Stimulated activated effector memory CD8-positive, alpha-beta T cell treated with anti-CD3 and anti-CD28 coated beads, Interleukin-12 subunit alpha, Interleukin-12 subunit beta, amount 100 ng/mL, for 72 hours (primary cell): ENCODE measurements at regions not wholly inside any gene's neighbourhood (a gene's known extent, or its start where the extent isn't known, plus 50 kb on each side); places are given as distances from the start of the nearest gene placed in this dataset.
"Not testable (repeated sequence)": the region's sequence is repeated elsewhere in the genome, so short reads cannot be mapped to it uniquely, and the experiment has no call there.

Source experiments
- ATAC-seq: fragments of 150-1000 bp; cut with Tn5 transposase; 2 replicates; pipeline ENCODE4 v1.10.0; 2021
- DNase-seq, 2 donors: peaks; one replicate each; pipeline ENCODE4 v3.0.0; 2021 to 2022; ENCODE audit warnings: low spot score in 2 of 2
- H3K27ac Mint-ChIP-seq: one replicate; pipeline ENCODE4 v1.8.0; 2022; ENCODE audit warnings: mild to moderate bottlenecking, mixed read lengths
- H3K36me3 Mint-ChIP-seq: one replicate; pipeline ENCODE4 v1.8.0; 2022; ENCODE audit warnings: mild to moderate bottlenecking, mixed read lengths
- H3K4me1 Mint-ChIP-seq: one replicate; pipeline ENCODE4 v1.8.0; 2022; ENCODE audit warnings: mixed read lengths
- H3K4me3 Mint-ChIP-seq: one replicate; pipeline ENCODE4 v1.8.0; 2022; ENCODE audit warnings: mild to moderate bottlenecking, mixed read lengths
- H3K9me3 Mint-ChIP-seq: one replicate; pipeline ENCODE4 v1.8.0; 2022; ENCODE audit warnings: mixed read lengths

- H3K9me3 Mint-ChIP-seq = peaks cover 8% of the 10 kb centered on the region
- DNase-seq (no peak), ATAC-seq (no peak)
- H3K4me1 Mint-ChIP-seq = no peaks in the 10 kb centered on the region
- no peak overlapping the region for H3K27ac Mint-ChIP-seq
- H3K4me3 Mint-ChIP-seq = no peak overlapping the region
- H3K36me3 Mint-ChIP-seq = no peaks in the 10 kb centered on the region
Observed at GRCh38 chr5:52024359-52024758, 641.1 kb downstream of the ISL1 start.

- not testable (repeated sequence) for H3K27ac Mint-ChIP-seq, DNase-seq, ATAC-seq, H3K36me3 Mint-ChIP-seq, H3K4me1 Mint-ChIP-seq, H3K4me3 Mint-ChIP-seq
- H3K9me3 Mint-ChIP-seq = peaks cover 10% of the 10 kb centered on the region
Observed at GRCh38 chr5:52029836-52030235, 646.6 kb downstream of the ISL1 start.

GRCh38 chr5:52041842-52042241 lies 658.6 kb downstream of the ISL1 start:
- no peaks in the 10 kb centered on the region for H3K9me3 Mint-ChIP-seq
- ATAC-seq (no peak), DNase-seq (no peak)
- H3K4me1 Mint-ChIP-seq = no peaks in the 10 kb centered on the region
- H3K36me3 Mint-ChIP-seq = no peaks in the 10 kb centered on the region
- H3K27ac Mint-ChIP-seq = no peak overlapping the region
- H3K4me3 Mint-ChIP-seq = no peak overlapping the region

- no peaks in the 10 kb centered on the region for H3K9me3 Mint-ChIP-seq
- no peaks in the 10 kb centered on the region for H3K4me1 Mint-ChIP-seq
- ATAC-seq (no peak), DNase-seq (no peak)
- H3K4me3 Mint-ChIP-seq = no peak overlapping the region
- no peaks in the 10 kb centered on the region for H3K36me3 Mint-ChIP-seq
- H3K27ac Mint-ChIP-seq = no peak overlapping the region
Observed at GRCh38 chr5:52043137-52043536, 659.9 kb downstream of the ISL1 start.

- no peaks in the 10 kb centered on the region for H3K4me1 Mint-ChIP-seq
Observed at GRCh38 chr5:52043543-52043942, 660.3 kb downstream of the ISL1 start.

GRCh38 chr5:52051759-52052158 lies 668.5 kb downstream of the ISL1 start:
- DNase-seq = no peak
- Mint-ChIP-seq H3K4me1 (no peaks in the 10 kb centered on the region), H3K36me3 (no peaks in the 10 kb centered on the region), H3K27ac (no peak overlapping the region), H3K9me3 (no peaks in the 10 kb centered on the region), H3K4me3 (no peak overlapping the region)
- no peak for ATAC-seq

More at GRCh38 chr5:52043543-52043942, 660.3 kb downstream of the ISL1 start:
- Mint-ChIP-seq H3K9me3 (no peaks in the 10 kb centered on the region), H3K36me3 (no peaks in the 10 kb centered on the region), H3K4me3 (no peak overlapping the region), H3K27ac (no peak overlapping the region)
- ATAC-seq (no peak), DNase-seq (no peak)

GRCh38 chr5:52063186-52063585 lies 679.9 kb downstream of the ISL1 start:
- H3K36me3 Mint-ChIP-seq = no peaks in the 10 kb centered on the region
- no peak overlapping the region for H3K4me3 Mint-ChIP-seq
- ATAC-seq = no peak
- no peak overlapping the region for H3K27ac Mint-ChIP-seq
- peaks cover 2% of the 10 kb centered on the region for H3K9me3 Mint-ChIP-seq
- DNase-seq = no peak
- H3K4me1 Mint-ChIP-seq = no peaks in the 10 kb centered on the region

GRCh38 chr5:52065182-52065581 lies 681.9 kb downstream of the ISL1 start:
- Mint-ChIP-seq H3K4me1 (no peaks in the 10 kb centered on the region), H3K27ac (no peak overlapping the region), H3K4me3 (no peak overlapping the region)

GRCh38 chr5:52069997-52070396 lies 686.7 kb downstream of the ISL1 start:
- Mint-ChIP-seq H3K36me3 (no peaks in the 10 kb centered on the region), H3K4me1 (no peaks in the 10 kb centered on the region), H3K4me3 (no peak overlapping the region), H3K9me3 (peaks cover 8% of the 10 kb centered on the region), H3K27ac (no peak overlapping the region)
- no peak for ATAC-seq
- DNase-seq = no peak

More at GRCh38 chr5:52065182-52065581, 681.9 kb downstream of the ISL1 start:
- ATAC-seq = no peak
- H3K9me3 Mint-ChIP-seq = peaks cover 5% of the 10 kb centered on the region
- H3K36me3 Mint-ChIP-seq = no peaks in the 10 kb centered on the region
- no peak for DNase-seq

GRCh38 chr5:52073993-52074689 lies 690.9 kb downstream of the ISL1 start:
- ATAC-seq (no peak), DNase-seq (no peak)
- Mint-ChIP-seq H3K27ac (no peak overlapping the region), H3K4me3 (no peak overlapping the region), H3K36me3 (no peaks in the 10 kb centered on the region), H3K9me3 (peaks cover 6% of the 10 kb centered on the region), H3K4me1 (no peaks in the 10 kb centered on the region)

- no peak for DNase-seq
- H3K27ac Mint-ChIP-seq = no peak overlapping the region
- H3K9me3 Mint-ChIP-seq = peaks cover under 1% of the 10 kb centered on the region
- H3K36me3 Mint-ChIP-seq = no peaks in the 10 kb centered on the region
- H3K4me3 Mint-ChIP-seq = no peak overlapping the region
- ATAC-seq = no peak
- no peaks in the 10 kb centered on the region for H3K4me1 Mint-ChIP-seq
Observed at GRCh38 chr5:52077941-52078815, 694.9 kb downstream of the ISL1 start.

- H3K4me3 Mint-ChIP-seq, H3K4me1 Mint-ChIP-seq, H3K27ac Mint-ChIP-seq, DNase-seq, H3K36me3 Mint-ChIP-seq, ATAC-seq: not testable (repeated sequence)
- peaks cover 21% of the 10 kb centered on the region for H3K9me3 Mint-ChIP-seq
Observed at GRCh38 chr5:52102311-52102710, 685.4 kb upstream of the ITGA1 start.

GRCh38 chr5:52107210-52107905 lies 680.4 kb upstream of the ITGA1 start:
- Mint-ChIP-seq H3K36me3 (no peaks in the 10 kb centered on the region), H3K9me3 (peaks cover 34% of the 10 kb centered on the region), H3K27ac (no peak overlapping the region), H3K4me1 (no peaks in the 10 kb centered on the region), H3K4me3 (no peak overlapping the region)
- ATAC-seq (no peak), DNase-seq (no peak)

- no peak for DNase-seq
- peaks cover 19% of the 10 kb centered on the region for H3K9me3 Mint-ChIP-seq
- ATAC-seq = no peak
- H3K27ac Mint-ChIP-seq = no peak overlapping the region
- H3K4me1 Mint-ChIP-seq = no peaks in the 10 kb centered on the region
- no peak overlapping the region for H3K4me3 Mint-ChIP-seq
- H3K36me3 Mint-ChIP-seq = no peaks in the 10 kb centered on the region
Observed at GRCh38 chr5:52119768-52120167, 667.9 kb upstream of the ITGA1 start.

- Mint-ChIP-seq H3K27ac (no peak overlapping the region), H3K36me3 (no peaks in the 10 kb centered on the region), H3K4me3 (no peak overlapping the region), H3K9me3 (peaks cover 4% of the 10 kb centered on the region), H3K4me1 (no peaks in the 10 kb centered on the region)
- DNase-seq (no peak), ATAC-seq (no peak)
Observed at GRCh38 chr5:52132053-52132452, 655.7 kb upstream of the ITGA1 start.
